ENCODE measurements at regions not wholly inside any gene's neighbourhood (a gene's known extent, or its start where the extent isn't known, plus 50 kb on each side); places are given as distances from the start of the nearest gene placed in this dataset.

DNA sequence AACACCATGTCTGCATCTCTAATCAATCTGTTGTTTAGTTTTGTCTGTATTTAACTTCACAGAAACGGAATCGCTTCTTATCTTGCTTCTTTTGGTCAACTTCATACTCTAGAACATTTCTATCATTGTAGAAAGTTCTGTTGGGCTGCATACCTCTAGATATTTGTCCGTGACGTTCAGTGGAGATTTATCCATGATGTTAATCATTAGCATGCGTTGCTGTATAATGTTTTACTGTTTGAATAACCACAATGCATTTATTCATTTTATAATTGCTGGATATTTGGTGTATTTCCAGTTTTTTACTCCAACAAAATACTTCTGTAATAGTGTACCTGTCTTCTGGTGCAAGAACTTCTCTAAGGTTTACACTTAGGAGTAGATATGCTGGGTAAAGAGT, 96.2 kb upstream of the GDNF start:
- Histone ChIP-seq H3K9me2 (ENCODE audit: insufficient read depth) (no peaks in the 10 kb centered on the region), H3K27ac (ENCODE audit: low read depth, low read length) (no peak overlapping the region), H3K4me2 (ENCODE audit: low read length) (no peak overlapping the region), H4K20me1 (ENCODE audit: insufficient read depth) (no peaks in the 10 kb centered on the region), H3K9ac (ENCODE audit: low read length) (no peak overlapping the region), H3K4me3 (replicated peaks in 1 of 2; ENCODE audit: low read depth in 1 of 2, low read length in 2 of 2) (no peak overlapping the region), H3K4me1 (ENCODE audit: control insufficient read depth in 1 of 2, insufficient read depth in 2 of 2, low read length in 2 of 2) (no peaks in the 10 kb centered on the region), H3K9me3 (ENCODE audit: control insufficient read depth in 1 of 2, insufficient read depth in 1 of 2, low read depth in 1 of 2, low read length in 2 of 2) (no peaks in the 10 kb centered on the region), H3K27me3 (ENCODE audit: insufficient read depth, low read length) (no peaks in the 10 kb centered on the region), H2AFZ (ENCODE audit: low read depth, low read length, poor library complexity, severe bottlenecking) (no peak overlapping the region), H3K79me2 (ENCODE audit: insufficient read depth, low read length) (no peaks in the 10 kb centered on the region), H3K36me3 (ENCODE audit: control insufficient read depth in 1 of 2, insufficient read depth in 2 of 2, low read length in 2 of 2) (no peaks in the 10 kb centered on the region)
- POLR2A ChIA-PET, result no interaction called here
- intact Hi-C loops (cut with micrococcal nuclease), result no loop called here
- TF ChIP-seq RAD21 (IDR thresholded peaks at IDR 0.05; ENCODE audit: low read depth) (no peak), SRF (IDR thresholded peaks at IDR 0.05; ENCODE audit: low read depth) (no peak), TCF7L2 (IDR thresholded peaks at IDR 0.05; ENCODE audit: borderline replicate concordance, extremely low read depth, insufficient read depth, insufficient read length) (no peak), POLR2AphosphoS5 (IDR thresholded peaks at IDR 0.05; ENCODE audit: low read depth, low read length) (no peak), ZBTB33 (IDR thresholded peaks at IDR 0.05; ENCODE audit: extremely low read depth, insufficient replicate concordance, low read length) (no peak), YY1 (IDR thresholded peaks at IDR 0.05; ENCODE audit: extremely low read depth, insufficient replicate concordance, low read depth, low read length) (no peak), EZH2 (IDR thresholded peaks at IDR 0.05) (no peak), FOSL1 (IDR thresholded peaks at IDR 0.05; ENCODE audit: low read depth) (no peak), JUND (IDR thresholded peaks at IDR 0.05) (no peak), EZH2phosphoT487 (IDR thresholded peaks at IDR 0.05; ENCODE audit: borderline replicate concordance) (no peak), SP1 (IDR thresholded peaks at IDR 0.05; ENCODE audit: low read depth) (no peak)
- TF ChIP-seq, protein P1, sequence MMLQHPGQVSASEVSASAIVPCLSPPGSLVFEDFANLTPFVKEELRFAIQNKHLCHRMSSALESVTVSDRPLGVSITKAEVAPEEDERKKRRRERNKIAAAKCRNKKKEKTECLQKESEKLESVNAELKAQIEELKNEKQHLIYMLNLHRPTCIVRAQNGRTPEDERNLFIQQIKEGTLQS (IDR thresholded peaks at IDR 0.05), result no peak
- ATAC-seq (no peak), DNase-seq (ENCODE audit: low read depth, low spot score) (no peak)
- BruUV-seq (replicated peaks), result no TSS peak
- RAD21 ChIA-PET (ENCODE audit: low non-redundant PET in 1 of 2, low total read pairs in 2 of 2, uncharacterized antibody in 2 of 2, unreplicated experiment in 2 of 2), result no interaction called here
- CTCF ChIA-PET, result no interaction called here
